HEK293T (cell line): ENCODE measurements at regions not wholly inside any gene's neighbourhood (a gene's known extent, or its start where the extent isn't known, plus 50 kb on each side); places are given as distances from the start of the nearest gene placed in this dataset.

Experiments
- FOXK2 ChIP-seq: fragments of 450-650 bp; IDR thresholded peaks from 2 replicates; pipeline ENCODE4 v1.6.1; 2016; ENCODE audit warnings: mild to moderate bottlenecking
- FOXM1 ChIP-seq: fragments of 450-650 bp; IDR thresholded peaks from 2 replicates; pipeline ENCODE4 v1.6.1; 2017; ENCODE audit warnings: mild to moderate bottlenecking, borderline replicate concordance
- HDGF ChIP-seq: fragments of 450-650 bp; IDR thresholded peaks from 2 replicates; pipeline ENCODE4 v1.6.1; 2017; ENCODE audit warnings: antibody characterized with exemption, borderline replicate concordance
- LEF1 ChIP-seq: fragments of 450-650 bp; IDR thresholded peaks from 2 replicates; pipeline ENCODE4 v1.6.1; 2017; ENCODE audit warnings: mild to moderate bottlenecking, borderline replicate concordance
- NFRKB ChIP-seq: fragments of 450-650 bp; IDR thresholded peaks from 2 replicates; pipeline ENCODE4 v1.6.1; 2016; ENCODE audit warnings: mild to moderate bottlenecking, moderate library complexity
- PKNOX1 ChIP-seq: fragments of 450-650 bp; IDR thresholded peaks from 2 replicates; pipeline ENCODE4 v1.6.1; 2016
- TARDBP ChIP-seq: fragments of 450-650 bp; IDR thresholded peaks from 2 replicates; pipeline ENCODE4 v1.6.1; 2016

GRCh38 chr1:82525378-82525777 is 724.6 kb downstream of the ADGRL2 start:
- TF ChIP-seq LEF1, result no peak
- no peak for TF ChIP-seq FOXK2
- TF ChIP-seq NFRKB, result no peak
- no peak for TF ChIP-seq PKNOX1
- no peak for TF ChIP-seq HDGF
- TF ChIP-seq TARDBP, result no peak
- no peak for TF ChIP-seq FOXM1
